NCI-H526 treated with DMSO at 0.1 percent for 48 hours (cell line): ENCODE measurements at regions not wholly inside any gene's neighbourhood (a gene's known extent, or its start where the extent isn't known, plus 50 kb on each side); places are given as distances from the start of the nearest gene placed in this dataset.
"Not testable (repeated sequence)": the region's sequence is repeated elsewhere in the genome, so short reads cannot be mapped to it uniquely, and the experiment has no call there.

Experiments
- DNase-seq: peaks from one replicate; lab custom pipeline; 2025; lab: John Stamatoyannopoulos, UW

GRCh38 chr9:73219985-73220626 lies 68.4 kb downstream of the ANXA1 start:
- no peak for DNase-seq

- DNase-seq, result no peak
Measured at GRCh38 chr9:73223594-73223993, 71.9 kb downstream of the ANXA1 start.

- DNase-seq, result no peak
Measured at GRCh38 chr9:73229543-73229942, 77.9 kb downstream of the ANXA1 start.

- DNase-seq, result no peak
Measured at GRCh38 chr9:73230251-73230650, 78.6 kb downstream of the ANXA1 start.

- no peak for DNase-seq
Measured at GRCh38 chr9:73231203-73231602, 79.5 kb downstream of the ANXA1 start.

- no peak for DNase-seq
Measured at GRCh38 chr9:73233359-73234007, 81.8 kb downstream of the ANXA1 start.

GRCh38 chr9:73234008-73234360 lies 82.3 kb downstream of the ANXA1 start:
- no peak for DNase-seq

- no peak for DNase-seq
Measured at GRCh38 chr9:73237140-73237539, 85.5 kb downstream of the ANXA1 start.

GRCh38 chr9:73239570-73240265 lies 88.1 kb downstream of the ANXA1 start:
- no peak for DNase-seq

GRCh38 chr9:73243078-73243477 lies 91.4 kb downstream of the ANXA1 start:
- DNase-seq, result no peak

GRCh38 chr9:73259086-73259696 lies 107.5 kb downstream of the ANXA1 start:
- no peak for DNase-seq

GRCh38 chr9:73260506-73260905 lies 108.8 kb downstream of the ANXA1 start:
- DNase-seq, result no peak

- no peak for DNase-seq
Measured at GRCh38 chr9:73264631-73265030, 113.0 kb downstream of the ANXA1 start.

- DNase-seq, result no peak
Measured at GRCh38 chr9:73265876-73266275, 114.2 kb downstream of the ANXA1 start.

GRCh38 chr9:73269430-73270101 lies 117.9 kb downstream of the ANXA1 start:
- no peak for DNase-seq

GRCh38 chr9:73270967-73271721 lies 119.5 kb downstream of the ANXA1 start:
- DNase-seq, result no peak

GRCh38 chr9:73280113-73280512 lies 128.4 kb downstream of the ANXA1 start:
- DNase-seq, result no peak

- DNase-seq, result no peak
Measured at GRCh38 chr9:73284377-73284776, 132.7 kb downstream of the ANXA1 start.

- no peak for DNase-seq
Measured at GRCh38 chr9:73294336-73294735, 142.7 kb downstream of the ANXA1 start.

- no peak for DNase-seq
Measured at GRCh38 chr9:73325983-73326382, 174.3 kb downstream of the ANXA1 start.

- no peak for DNase-seq
Measured at GRCh38 chr9:73327149-73327548, 175.5 kb downstream of the ANXA1 start.

- not testable (repeated sequence) for DNase-seq
Measured at GRCh38 chr9:73337182-73337581, 185.5 kb downstream of the ANXA1 start.
